ENCODE measurements at regions not wholly inside any gene's neighbourhood (a gene's known extent, or its start where the extent isn't known, plus 50 kb on each side); places are given as distances from the start of the nearest gene placed in this dataset.

DNA sequence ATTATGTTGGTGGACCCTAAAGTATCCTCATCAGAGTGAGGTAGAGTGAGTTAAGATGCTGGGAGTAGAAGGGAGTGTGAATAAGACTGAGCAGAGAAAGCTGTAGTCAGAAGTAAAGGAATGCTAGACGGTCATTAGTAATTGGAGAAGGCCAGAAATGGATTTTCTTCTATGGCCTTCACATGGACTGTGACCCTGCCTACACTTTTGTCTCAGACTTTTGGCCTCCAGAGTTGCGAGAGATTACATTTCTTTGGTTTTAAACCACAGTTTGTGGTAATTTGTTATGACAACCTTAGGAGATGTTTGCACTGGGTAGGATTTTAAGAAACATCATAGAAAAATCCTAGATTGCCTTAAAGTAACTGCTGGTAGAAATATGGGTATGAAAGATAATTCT is 1267.7 kb upstream of the TMEFF2 start:
- DNase-seq, result no peak
- ChIA-PET CTCF (no interaction called here), POLR2A (ENCODE audit: unreplicated experiment) (interaction anchor here (0.5 kb wide), 1 partner anchor 319 kb away, joined by 4 read pairs; no protein-coding TSS in a partner anchor)
- no TSS peak for BruUV-seq (replicated peaks)
- Histone ChIP-seq H3K79me2 (ENCODE audit: low read length) (no peaks in the 10 kb centered on the region), H4K20me1 (ENCODE audit: low read length) (no peaks in the 10 kb centered on the region), H3K9ac (ENCODE audit: low read length) (no peak overlapping the region), H3F3A (ENCODE audit: low read length, unreplicated experiment) (no peaks in the 10 kb centered on the region), H2AFZ (ENCODE audit: low read length) (no peak overlapping the region), H3K36me3 (ENCODE audit: low read depth, low read length) (no peaks in the 10 kb centered on the region), H3K9me3 (ENCODE audit: low read length) (no peaks in the 10 kb centered on the region), H3K4me2 (ENCODE audit: low read length) (no peak overlapping the region), H3K27ac (ENCODE audit: low read length) (no peak overlapping the region), H3K27me3 (ENCODE audit: low read length) (no peaks in the 10 kb centered on the region), H3K4me3 (ENCODE audit: low read length) (no peak overlapping the region), H3K9me2 (replicated peaks; ENCODE audit: low read length) (no peaks in the 10 kb centered on the region), H3K4me1 (ENCODE audit: insufficient read depth, low read length) (peaks cover 8% of the 10 kb centered on the region)
- ATAC-seq, result no peak
- TF ChIP-seq EZH2 (IDR thresholded peaks at IDR 0.05; ENCODE audit: low read length, unreplicated experiment) (no peak), CTCF (conservative IDR thresholded peaks at IDR 0.05; ENCODE audit: low read depth, low read length) (no peak), EZH2phosphoT487 (IDR thresholded peaks at IDR 0.05; ENCODE audit: borderline replicate concordance, low read length) (no peak)
- intact Hi-C loops (cut with micrococcal nuclease), result no loop called here

DNA sequence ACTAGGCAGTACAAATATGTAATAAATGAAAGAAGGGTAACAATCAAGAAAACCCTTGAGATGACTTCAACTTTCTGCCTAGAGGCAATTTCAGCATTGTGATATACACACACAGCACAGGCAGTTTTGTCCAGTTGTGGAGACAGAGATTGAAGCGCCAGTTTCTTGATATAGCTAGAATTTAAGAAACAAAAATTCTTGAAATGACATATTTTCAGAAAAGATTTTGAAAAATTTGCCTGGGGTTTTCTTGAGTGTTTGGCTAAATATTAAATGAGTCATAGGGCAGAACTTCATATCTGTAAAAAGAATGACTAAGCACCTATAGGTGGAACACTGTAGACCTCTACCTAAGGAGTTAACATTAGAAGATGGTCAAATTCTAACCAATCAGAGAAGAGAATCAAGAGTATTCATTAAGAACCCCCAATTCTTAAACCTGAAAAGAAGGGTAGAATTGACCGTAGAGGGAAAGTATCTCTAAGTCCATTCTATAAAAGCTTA is 1266.8 kb upstream of the TMEFF2 start:
- Histone ChIP-seq H4K20me1 (ENCODE audit: low read length) (no peaks in the 10 kb centered on the region), H2AFZ (ENCODE audit: low read length) (no peak overlapping the region), H3K27ac (ENCODE audit: low read length) (no peak overlapping the region), H3K27me3 (ENCODE audit: low read length) (no peaks in the 10 kb centered on the region), H3K9ac (ENCODE audit: low read length) (no peak overlapping the region), H3K9me2 (replicated peaks; ENCODE audit: low read length) (no peaks in the 10 kb centered on the region), H3K9me3 (ENCODE audit: low read length) (no peaks in the 10 kb centered on the region), H3K4me3 (ENCODE audit: low read length) (no peak overlapping the region), H3K79me2 (ENCODE audit: low read length) (no peaks in the 10 kb centered on the region), H3K36me3 (ENCODE audit: low read depth, low read length) (no peaks in the 10 kb centered on the region), H3F3A (ENCODE audit: low read length, unreplicated experiment) (no peaks in the 10 kb centered on the region), H3K4me1 (ENCODE audit: insufficient read depth, low read length) (peaks cover 8% of the 10 kb centered on the region), H3K4me2 (ENCODE audit: low read length) (0 out of 2 replicates have a peak overlapping the region, but pooled peaks have one; percentile 43)
- TF ChIP-seq EZH2 (IDR thresholded peaks at IDR 0.05; ENCODE audit: low read length, unreplicated experiment) (no peak), EZH2phosphoT487 (IDR thresholded peaks at IDR 0.05; ENCODE audit: borderline replicate concordance, low read length) (no peak), CTCF (conservative IDR thresholded peaks at IDR 0.05; ENCODE audit: low read depth, low read length) (no peak)
- CTCF ChIA-PET, result no interaction called here
- intact Hi-C loops (cut with micrococcal nuclease), result no loop called here
- ATAC-seq (peak; percentile 88), DNase-seq (peak; percentile 47)
- BruUV-seq (replicated peaks), result no TSS peak
- POLR2A ChIA-PET (ENCODE audit: unreplicated experiment), result interaction anchor here (0.5 kb wide), 1 partner anchor 320 kb away, joined by 4 read pairs; no protein-coding TSS in a partner anchor

GRCh38 chr2:193446967-193447366 is 1252.2 kb upstream of the TMEFF2 start:
- no TSS peak for BruUV-seq (replicated peaks)
- TF ChIP-seq EZH2phosphoT487 (IDR thresholded peaks at IDR 0.05; ENCODE audit: borderline replicate concordance, low read length) (no peak), EZH2 (IDR thresholded peaks at IDR 0.05; ENCODE audit: low read length, unreplicated experiment) (no peak), CTCF (conservative IDR thresholded peaks at IDR 0.05; ENCODE audit: low read depth, low read length) (no peak)
- no peaks in the 10 kb centered on the region for H3K4me1 ChIP-seq (ENCODE audit: insufficient read depth, low read length)
- no peaks in the 10 kb centered on the region for H3K27me3 ChIP-seq (ENCODE audit: low read length)
- H3K4me3 ChIP-seq (ENCODE audit: low read length), result no peak overlapping the region
- intact Hi-C loops (cut with micrococcal nuclease), result no loop called here
- H3K9me3 ChIP-seq (ENCODE audit: low read length), result no peaks in the 10 kb centered on the region
- no peaks in the 10 kb centered on the region for H3F3A ChIP-seq (ENCODE audit: low read length, unreplicated experiment)
- H3K9ac ChIP-seq (ENCODE audit: low read length), result no peak overlapping the region
- POLR2A ChIA-PET (ENCODE audit: unreplicated experiment), result no interaction called here
- ATAC-seq (no peak), DNase-seq (no peak)
- no peak overlapping the region for H2AFZ ChIP-seq (ENCODE audit: low read length)
- H3K36me3 ChIP-seq (ENCODE audit: low read depth, low read length), result no peaks in the 10 kb centered on the region
- H3K9me2 ChIP-seq (replicated peaks; ENCODE audit: low read length), result no peaks in the 10 kb centered on the region
- no peak overlapping the region for H3K27ac ChIP-seq (ENCODE audit: low read length)
- H3K4me2 ChIP-seq (ENCODE audit: low read length), result no peak overlapping the region
- CTCF ChIA-PET, result no interaction called here
- H3K79me2 ChIP-seq (ENCODE audit: low read length), result no peaks in the 10 kb centered on the region
- H4K20me1 ChIP-seq (ENCODE audit: low read length), result no peaks in the 10 kb centered on the region
